ENCODE measurements at regions not wholly inside any gene's neighbourhood (a gene's known extent, or its start where the extent isn't known, plus 50 kb on each side); places are given as distances from the start of the nearest gene placed in this dataset.

- TF ChIP-seq CTCF (IDR thresholded peaks at IDR 0.05): no peak
- no peak for TF ChIP-seq POLR2A (IDR thresholded peaks at IDR 0.05)
- TF ChIP-seq POLR2AphosphoS5 (IDR thresholded peaks at IDR 0.05): no peak
These were observed 241.8 kb upstream of the SMIM31 start for GRCh38 chr4:164512124-164512523.

Measured in breast epithelium (tissue), 3 donors.